MCF 10A (cell line): ENCODE measurements at regions not wholly inside any gene's neighbourhood (a gene's known extent, or its start where the extent isn't known, plus 50 kb on each side); places are given as distances from the start of the nearest gene placed in this dataset. TPM values are rescaled to one million over a fixed set of nuclear protein-coding genes. Genes with fewer than 3 reads are reported as not detected.
"Not testable (repeated sequence)": the region's sequence is repeated elsewhere in the genome, so short reads cannot be mapped to it uniquely, and the experiment has no call there.

ENCODE experiments used
- BruUV-seq: library from RNA; stranded (reverse); fragments of 400-500 nt; replicated peaks from 2 replicates; lab custom pipeline; 2021; lab: Mats Ljungman, UMichigan
- CTCF ChIA-PET: fragments of 300-600 bp; sonication (Branson Sonifier 250); formaldehyde crosslinking; extraction: SDS; loops from one replicate; lab custom pipeline; 2021; ENCODE audit warnings: antibody characterized with exemption, inconsistent platforms; lab: Yijun Ruan, JAX
- POLR2A ChIA-PET: fragments of 300-600, 350-650 bp; sonication (Branson Sonifier 250); formaldehyde crosslinking; extraction: SDS; loops from one replicate; lab custom pipeline; 2020; ENCODE audit warnings: antibody characterized with exemption, inconsistent platforms; lab: Yijun Ruan, JAX
- DNase-seq: peaks from one replicate; pipeline ENCODE4 v3.0.0-alpha.2; 2018; ENCODE audit not compliant: unreplicated experiment
- H3K27ac Mint-ChIP-seq: one replicate; pipeline ENCODE4 v1.8.0; 2022; ENCODE audit warnings: mild to moderate bottlenecking, low read depth, mixed read lengths; ENCODE audit not compliant: unreplicated experiment
- H3K27me3 Mint-ChIP-seq: one replicate; pipeline ENCODE4 v1.8.0; 2022; ENCODE audit warnings: mixed read lengths; ENCODE audit not compliant: insufficient read depth, unreplicated experiment
- H3K36me3 Mint-ChIP-seq: one replicate; pipeline ENCODE4 v1.8.0; 2022; ENCODE audit warnings: mild to moderate bottlenecking, moderate library complexity, mixed read lengths; ENCODE audit not compliant: insufficient read depth, unreplicated experiment
- H3K4me1 Mint-ChIP-seq: one replicate; pipeline ENCODE4 v1.8.0; 2022; ENCODE audit warnings: mixed read lengths; ENCODE audit not compliant: insufficient read depth, unreplicated experiment
- H3K4me3 Mint-ChIP-seq: one replicate; pipeline ENCODE4 v1.8.0; 2022; ENCODE audit warnings: mild to moderate bottlenecking, moderate library complexity, mixed read lengths; ENCODE audit not compliant: unreplicated experiment
- H3K9me3 Mint-ChIP-seq: one replicate; pipeline ENCODE4 v1.8.0; 2022; ENCODE audit warnings: mixed read lengths; ENCODE audit not compliant: unreplicated experiment
- intact Hi-C: fragments of 100-400 bp; cut with micrococcal nuclease; formaldehyde crosslinking; loops from 2 replicates; pipeline ENCODE4 v1.14.1; 2022
- microRNA-seq: library from miRNA; unstranded; fragments of <30 nt; microRNA quantifications from one replicate; pipeline ENCODE4 v1.2.0, GENCODE V29; 2022
- TF ChIP-seq, protein P1 (sequence below): fragments of 200-600 bp; IDR thresholded peaks from one replicate; pipeline ENCODE4 v1.8.0; 2022; ENCODE audit warnings: antibody characterized with exemption, mild to moderate bottlenecking; ENCODE audit not compliant: unreplicated experiment

DNA sequence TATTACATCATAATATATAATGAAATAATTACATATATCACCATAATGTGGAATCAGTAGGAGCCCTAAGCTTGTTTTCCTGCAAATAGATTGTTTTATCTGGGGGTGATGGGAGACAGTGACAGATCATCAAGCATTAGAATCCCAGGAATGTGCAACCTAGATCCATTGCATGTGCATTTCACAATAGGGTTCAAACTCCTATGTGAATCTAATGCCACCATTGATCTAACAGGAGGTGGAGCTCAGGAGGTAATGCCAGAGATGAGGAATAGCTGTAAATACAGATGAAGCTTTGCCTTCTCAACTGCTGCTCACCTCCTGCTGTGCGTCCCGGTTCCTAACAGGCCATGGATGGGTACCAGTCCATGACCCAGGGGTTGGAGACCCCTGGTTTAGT, 63.8 kb upstream of the CHORDC1 start:
- intact Hi-C loops = no loop called here
- H3K27me3 Mint-ChIP-seq = no peaks in the 10 kb centered on the region
- ChIA-PET CTCF (interaction anchor here (0.6 to 4.0 kb wide), 6 partner anchors 16 to 354 kb away, joined by 3 to 23 read pairs (median 4); no protein-coding TSS in a partner anchor), POLR2A (interaction anchor here (0.7 kb wide), 1 partner anchor 1359 kb away, joined by 3 read pairs; no protein-coding TSS in a partner anchor)
- no peaks in the 10 kb centered on the region for H3K4me1 Mint-ChIP-seq
- H3K9me3 Mint-ChIP-seq = no peaks in the 10 kb centered on the region
- H3K4me3 Mint-ChIP-seq = no peak overlapping the region
- no peak for DNase-seq
- no peaks in the 10 kb centered on the region for H3K36me3 Mint-ChIP-seq
- no peak overlapping the region for H3K27ac Mint-ChIP-seq
- TF ChIP-seq, protein P1, sequence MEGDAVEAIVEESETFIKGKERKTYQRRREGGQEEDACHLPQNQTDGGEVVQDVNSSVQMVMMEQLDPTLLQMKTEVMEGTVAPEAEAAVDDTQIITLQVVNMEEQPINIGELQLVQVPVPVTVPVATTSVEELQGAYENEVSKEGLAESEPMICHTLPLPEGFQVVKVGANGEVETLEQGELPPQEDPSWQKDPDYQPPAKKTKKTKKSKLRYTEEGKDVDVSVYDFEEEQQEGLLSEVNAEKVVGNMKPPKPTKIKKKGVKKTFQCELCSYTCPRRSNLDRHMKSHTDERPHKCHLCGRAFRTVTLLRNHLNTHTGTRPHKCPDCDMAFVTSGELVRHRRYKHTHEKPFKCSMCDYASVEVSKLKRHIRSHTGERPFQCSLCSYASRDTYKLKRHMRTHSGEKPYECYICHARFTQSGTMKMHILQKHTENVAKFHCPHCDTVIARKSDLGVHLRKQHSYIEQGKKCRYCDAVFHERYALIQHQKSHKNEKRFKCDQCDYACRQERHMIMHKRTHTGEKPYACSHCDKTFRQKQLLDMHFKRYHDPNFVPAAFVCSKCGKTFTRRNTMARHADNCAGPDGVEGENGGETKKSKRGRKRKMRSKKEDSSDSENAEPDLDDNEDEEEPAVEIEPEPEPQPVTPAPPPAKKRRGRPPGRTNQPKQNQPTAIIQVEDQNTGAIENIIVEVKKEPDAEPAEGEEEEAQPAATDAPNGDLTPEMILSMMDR = no peak
- no TSS peak for BruUV-seq

DNA sequence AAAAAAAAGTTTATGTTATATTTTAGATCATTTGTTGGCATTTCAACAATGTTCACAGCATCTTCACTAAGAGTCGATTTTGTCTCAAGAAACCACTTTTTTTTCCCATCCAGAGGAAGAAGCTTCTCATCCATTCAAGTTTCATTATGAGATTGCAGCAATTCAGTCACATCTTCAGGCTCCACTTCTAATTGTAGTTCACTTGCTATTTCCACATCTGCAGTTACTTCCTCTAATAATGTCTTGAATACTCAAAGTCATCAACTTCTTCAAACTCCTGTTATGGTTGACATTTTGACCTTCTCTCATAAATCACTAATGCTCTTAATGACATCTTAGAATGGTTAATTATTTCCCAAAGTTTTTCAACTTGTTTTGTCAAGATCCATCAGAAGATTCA, 61.3 kb upstream of the CHORDC1 start:
- POLR2A ChIA-PET = no interaction called here
- DNase-seq = no peak
- Mint-ChIP-seq H3K4me3 (no peak overlapping the region), H3K27ac (no peak overlapping the region), H3K4me1 (no peaks in the 10 kb centered on the region), H3K36me3 (no peaks in the 10 kb centered on the region), H3K27me3 (no peaks in the 10 kb centered on the region), H3K9me3 (no peaks in the 10 kb centered on the region)
- CTCF ChIA-PET = no interaction called here
- no TSS peak for BruUV-seq
- TF ChIP-seq, protein P1 = no peak
- intact Hi-C loops = no loop called here

DNA sequence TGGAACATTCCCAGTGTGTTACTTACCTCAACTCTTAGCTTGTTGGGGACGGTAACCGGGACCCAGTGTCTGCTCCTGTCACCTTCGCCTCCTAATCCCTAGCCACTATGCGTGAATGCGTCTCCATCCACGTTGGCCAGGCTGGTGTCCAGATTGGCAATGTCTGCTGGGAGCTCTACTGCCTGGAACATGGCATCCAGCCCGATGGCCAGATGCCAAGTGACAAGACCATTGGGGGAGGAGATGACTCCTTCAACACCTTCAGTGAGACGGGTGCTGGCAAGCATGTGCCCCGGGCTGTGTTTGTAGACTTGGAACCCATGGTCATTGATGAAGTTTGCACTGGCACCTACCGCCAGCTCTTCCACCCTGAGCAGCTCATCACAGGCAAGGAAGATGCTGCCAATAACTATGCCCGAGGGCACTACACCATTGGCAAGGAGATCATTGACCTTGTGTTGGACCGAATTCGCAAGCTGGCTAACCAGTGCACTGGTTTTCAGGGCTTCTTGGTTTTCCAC, 59.8 kb upstream of the CHORDC1 start:
- BruUV-seq, H3K27ac Mint-ChIP-seq, H3K27me3 Mint-ChIP-seq, H3K36me3 Mint-ChIP-seq, H3K4me1 Mint-ChIP-seq, H3K9me3 Mint-ChIP-seq, H3K4me3 Mint-ChIP-seq, CTCF ChIA-PET, intact Hi-C loops: not testable (repeated sequence)
- POLR2A ChIA-PET = interaction anchor here (0.6 kb wide), 1 partner anchor 77 kb away, joined by 3 read pairs; no protein-coding TSS in a partner anchor
- peak; percentile 21 for DNase-seq

DNA sequence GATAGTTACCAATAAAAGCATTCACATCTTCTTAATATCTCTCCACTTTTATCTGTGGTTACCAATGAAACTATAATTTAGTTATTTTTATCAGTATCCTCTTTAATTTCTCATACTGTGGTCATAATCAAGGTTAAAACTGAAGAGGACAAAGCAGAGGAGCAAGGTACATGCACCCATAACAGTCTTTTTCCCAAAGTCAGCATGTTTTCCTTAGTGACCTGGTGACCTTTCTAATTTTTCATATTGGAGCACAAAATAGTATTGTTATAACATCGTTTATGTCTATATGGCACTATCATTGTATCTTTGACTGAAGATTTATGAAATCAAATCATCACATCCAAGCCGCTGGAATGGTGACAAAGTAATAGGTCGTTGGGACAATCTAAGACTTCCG, 51.5 kb upstream of the CHORDC1 start:
- no peaks in the 10 kb centered on the region for H3K9me3 Mint-ChIP-seq
- intact Hi-C loops = no loop called here
- ChIA-PET POLR2A (no interaction called here), CTCF (no interaction called here)
- H3K36me3 Mint-ChIP-seq = no peaks in the 10 kb centered on the region
- H3K27ac Mint-ChIP-seq = no peak overlapping the region
- no peaks in the 10 kb centered on the region for H3K4me1 Mint-ChIP-seq
- no TSS peak for BruUV-seq
- H3K4me3 Mint-ChIP-seq = no peak overlapping the region
- H3K27me3 Mint-ChIP-seq = no peaks in the 10 kb centered on the region
- TF ChIP-seq, protein P1 = no peak
- no peak for DNase-seq

Small RNAs in the stretch of these regions (microRNA-seq; reads per million reads assigned to microRNA genes)
- not detected for gene MIR1261
- not detected for gene MIR4490
